Lung (tissue), 11 donors: ENCODE measurements at regions not wholly inside any gene's neighbourhood (a gene's known extent, or its start where the extent isn't known, plus 50 kb on each side); places are given as distances from the start of the nearest gene placed in this dataset.

Experiments used
- ATAC-seq: fragments of 200-7000 bp; cut with Tn5 transposase; one replicate; pipeline ENCODE4 v1.9.1; 2020; ENCODE audit warnings: moderate number of reproducible peaks; ENCODE audit not compliant: insufficient read depth, low FRiP score
- DNase-seq, 3 donors: peaks; one replicate each; pipeline ENCODE4 v3.0.0-alpha.2; 2013 to 2017
- H3K27ac ChIP-seq, 2 donors: one replicate each; pipeline ENCODE4 v1.5.1; 2013; ENCODE audit warnings: mild to moderate bottlenecking in 2 of 2, moderate library complexity in 2 of 2, control low read depth in 1 of 2, inconsistent platforms in 1 of 2, low read depth in 1 of 2, low read length in 1 of 2
- H3K27me3 ChIP-seq, 3 donors: one replicate each; pipeline ENCODE4 v1.5.1; 2013; ENCODE audit warnings: low read length in 2 of 3; ENCODE audit not compliant: control insufficient read depth in 3 of 3, insufficient read depth in 3 of 3
- H3K36me3 ChIP-seq, 4 donors: one replicate each; pipeline ENCODE4 v1.5.1; 2013; ENCODE audit warnings: low read length in 4 of 4, mild to moderate bottlenecking in 1 of 4, moderate library complexity in 1 of 4; ENCODE audit not compliant: control insufficient read depth in 4 of 4, insufficient read depth in 4 of 4
- H3K4me1 ChIP-seq, 5 donors: one replicate each; pipeline ENCODE4 v1.5.1; 2013; ENCODE audit warnings: low read length in 5 of 5, mild to moderate bottlenecking in 2 of 5, moderate library complexity in 1 of 5; ENCODE audit not compliant: control insufficient read depth in 5 of 5, insufficient read depth in 5 of 5
- H3K4me3 ChIP-seq: one replicate; pipeline ENCODE4 v1.5.1; 2013; ENCODE audit warnings: mild to moderate bottlenecking, control low read depth, moderate library complexity
- H3K9ac ChIP-seq, 2 donors: one replicate each; pipeline ENCODE4 v1.5.1; 2013; ENCODE audit warnings: low read length in 2 of 2, control low read depth in 1 of 2; ENCODE audit not compliant: insufficient read depth in 1 of 2
- H3K9me3 ChIP-seq, 4 donors: one replicate each; pipeline ENCODE4 v1.5.1; 2013; ENCODE audit warnings: low read length in 3 of 4, mild to moderate bottlenecking in 1 of 4, moderate library complexity in 1 of 4; ENCODE audit not compliant: control insufficient read depth in 4 of 4, insufficient read depth in 3 of 4
- CTCF ChIP-seq: IDR thresholded peaks from 2 replicates; pipeline ENCODE4 v1.5.1; 2012; ENCODE audit warnings: mild to moderate bottlenecking; ENCODE audit errors: control extremely low read depth, extremely low read depth
- WGBS, 2 donors: extraction: QIAGEN DNeasy Blood & Tissue Kit; methylation state at CpG; one replicate each; pipeline ENCODE4 v1.1.7; 2013; 5-methylcytosine and 5-hydroxymethylcytosine counted together
- donor health status: control.
- donor health status: control.
- donor health status: Bipolar disorder and iron deficiency.
- donor health status: healthy.
- donor health status: DM: yes; HTN: yes; CAD: no.

- WGBS, 2 donors: 61 to 78% methylated on average over 3 of the region's 3 CpGs
- TF ChIP-seq CTCF: no peak
- H3K4me3 ChIP-seq: no peak overlapping the region
- DNase-seq (no peak), ATAC-seq (no peak)
- H3K27ac ChIP-seq: no peak overlapping the region
- no peaks in the 10 kb centered on the region for H3K9me3 ChIP-seq
- no peak overlapping the region for H3K9ac ChIP-seq
- H3K27me3 ChIP-seq: no peaks in the 10 kb centered on the region
- no peaks in the 10 kb centered on the region for H3K36me3 ChIP-seq
- peaks cover 0 to 4% (median 0%) of the 10 kb centered on the region in 5 donors for H3K4me1 ChIP-seq
These were observed 68.9 kb upstream of the SLC5A12 start for GRCh38 chr11:26790738-26791137.

GRCh38 chr11:26792941-26793340 is 71.1 kb upstream of the SLC5A12 start:
- ATAC-seq (no peak), DNase-seq (no peak)
- no peak overlapping the region for H3K9ac ChIP-seq
- H3K27ac ChIP-seq: no peak overlapping the region
- no peaks in the 10 kb centered on the region for H3K9me3 ChIP-seq
- no peak overlapping the region for H3K4me3 ChIP-seq
- H3K27me3 ChIP-seq: no peaks in the 10 kb centered on the region
- H3K4me1 ChIP-seq: peaks cover 0 to 4% (median 0%) of the 10 kb centered on the region in 5 donors
- H3K36me3 ChIP-seq: no peaks in the 10 kb centered on the region
- TF ChIP-seq CTCF: no peak

GRCh38 chr11:26793487-26793886 is 71.6 kb upstream of the SLC5A12 start:
- no peaks in the 10 kb centered on the region for H3K27me3 ChIP-seq
- peaks cover 0 to 4% (median 0%) of the 10 kb centered on the region in 5 donors for H3K4me1 ChIP-seq
- ATAC-seq (no peak), DNase-seq (no peak)
- H3K9ac ChIP-seq: no peak overlapping the region
- no peak overlapping the region for H3K27ac ChIP-seq
- no peak overlapping the region for H3K4me3 ChIP-seq
- 84 to 92% methylated on average over 3 of the region's 3 CpGs for WGBS, 2 donors
- H3K9me3 ChIP-seq: no peaks in the 10 kb centered on the region
- no peaks in the 10 kb centered on the region for H3K36me3 ChIP-seq
- TF ChIP-seq CTCF: no peak

GRCh38 chr11:26801601-26802000 is 79.7 kb upstream of the SLC5A12 start:
- no peak for ATAC-seq
- TF ChIP-seq CTCF: no peak
- 92 to 93% methylated on average over 1 of the region's 1 CpG for WGBS, 2 donors
- Histone ChIP-seq H3K9me3 (no peaks in the 10 kb centered on the region), H3K27me3 (no peaks in the 10 kb centered on the region), H3K4me1 (no peaks in the 10 kb centered on the region), H3K9ac (no peak overlapping the region), H3K36me3 (no peaks in the 10 kb centered on the region), H3K4me3 (no peak overlapping the region), H3K27ac (no peak overlapping the region)
- DNase-seq: no peak
